GM19025 (cell line): ENCODE measurements at regions not wholly inside any gene's neighbourhood (a gene's known extent, or its start where the extent isn't known, plus 50 kb on each side); places are given as distances from the start of the nearest gene placed in this dataset.
"Not testable (repeated sequence)": the region's sequence is repeated elsewhere in the genome, so short reads cannot be mapped to it uniquely, and the experiment has no call there.

Experiments used
- ATAC-seq: cut with Tn5 transposase; IDR thresholded peaks from one replicate; pipeline ENCODE4 v1.9.1; 2021; ENCODE audit warnings: mild to moderate bottlenecking, low read depth, moderate library complexity; ENCODE audit not compliant: unreplicated experiment

- not testable (repeated sequence) for ATAC-seq
These were observed 676.6 kb upstream of the AMELY start for GRCh38 chrY:7588176-7588575.

GRCh38 chrY:7562541-7562940 is 651.0 kb upstream of the AMELY start:
- ATAC-seq, result no peak

GRCh38 chrY:7557675-7558074 is 646.1 kb upstream of the AMELY start:
- ATAC-seq, result no peak

GRCh38 chrY:7555006-7555405 is 643.5 kb upstream of the AMELY start:
- no peak for ATAC-seq

GRCh38 chrY:7545060-7545459 is 633.5 kb upstream of the AMELY start:
- ATAC-seq, result no peak

- no peak for ATAC-seq
These were observed 632.7 kb upstream of the AMELY start for GRCh38 chrY:7544172-7544770.

- ATAC-seq, result no peak
These were observed 632.0 kb upstream of the AMELY start for GRCh38 chrY:7543506-7543905.

GRCh38 chrY:7542256-7542858 is 630.8 kb upstream of the AMELY start:
- ATAC-seq, result no peak

- no peak for ATAC-seq
These were observed 617.8 kb upstream of the AMELY start for GRCh38 chrY:7529396-7529795.

- ATAC-seq, result not testable (repeated sequence)
These were observed 616.0 kb upstream of the AMELY start for GRCh38 chrY:7527568-7527967.

GRCh38 chrY:7518387-7518786 is 606.8 kb upstream of the AMELY start:
- ATAC-seq, result no peak

GRCh38 chrY:7516268-7516667 is 604.7 kb upstream of the AMELY start:
- ATAC-seq, result no peak

GRCh38 chrY:7515812-7516211 is 604.3 kb upstream of the AMELY start:
- ATAC-seq, result no peak

GRCh38 chrY:7502896-7503295 is 591.3 kb upstream of the AMELY start:
- no peak for ATAC-seq

GRCh38 chrY:7501236-7501635 is 589.7 kb upstream of the AMELY start:
- no peak for ATAC-seq

GRCh38 chrY:7496001-7496400 is 584.4 kb upstream of the AMELY start:
- no peak for ATAC-seq

- not testable (repeated sequence) for ATAC-seq
These were observed 573.1 kb upstream of the AMELY start for GRCh38 chrY:7484455-7485285.

GRCh38 chrY:7471976-7472375 is 560.4 kb upstream of the AMELY start:
- ATAC-seq, result no peak

- no peak for ATAC-seq
These were observed 558.5 kb upstream of the AMELY start for GRCh38 chrY:7470037-7470436.

- ATAC-seq, result no peak
These were observed 557.6 kb upstream of the AMELY start for GRCh38 chrY:7468951-7469745.
